ENCODE measurements at regions not wholly inside any gene's neighbourhood (a gene's known extent, or its start where the extent isn't known, plus 50 kb on each side); places are given as distances from the start of the nearest gene placed in this dataset.
"Not testable (repeated sequence)": the region's sequence is repeated elsewhere in the genome, so short reads cannot be mapped to it uniquely, and the experiment has no call there.

DNA sequence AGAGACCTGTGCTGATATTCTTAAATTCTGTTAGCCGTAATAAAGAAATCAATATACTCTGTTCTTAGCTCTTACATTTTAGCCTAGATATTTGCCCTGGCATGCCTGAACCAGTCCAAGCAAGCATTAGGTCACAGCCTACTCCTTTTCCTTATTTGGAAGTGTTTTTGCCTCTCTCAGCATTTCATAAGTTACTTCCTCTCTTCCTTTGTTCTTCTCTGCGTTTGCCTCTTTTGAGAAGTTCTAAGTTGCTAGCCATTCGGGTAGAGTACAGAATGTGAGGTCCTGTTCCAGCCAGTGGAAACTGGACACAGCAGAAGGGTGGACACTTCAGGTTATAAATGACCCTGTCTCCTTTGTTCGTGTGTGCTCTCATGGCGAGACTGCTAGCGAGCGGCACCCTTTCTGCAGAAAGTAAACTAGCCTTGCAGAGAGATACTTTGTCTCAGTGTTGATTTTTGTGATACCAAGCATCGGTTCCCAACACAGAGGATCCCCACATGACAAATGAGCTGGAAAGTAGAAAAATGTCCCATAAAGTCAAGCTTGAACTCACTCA lies 75.0 kb upstream of the FAM153A start:
- DNase-seq, result peak; percentile 0 to 17

DNA sequence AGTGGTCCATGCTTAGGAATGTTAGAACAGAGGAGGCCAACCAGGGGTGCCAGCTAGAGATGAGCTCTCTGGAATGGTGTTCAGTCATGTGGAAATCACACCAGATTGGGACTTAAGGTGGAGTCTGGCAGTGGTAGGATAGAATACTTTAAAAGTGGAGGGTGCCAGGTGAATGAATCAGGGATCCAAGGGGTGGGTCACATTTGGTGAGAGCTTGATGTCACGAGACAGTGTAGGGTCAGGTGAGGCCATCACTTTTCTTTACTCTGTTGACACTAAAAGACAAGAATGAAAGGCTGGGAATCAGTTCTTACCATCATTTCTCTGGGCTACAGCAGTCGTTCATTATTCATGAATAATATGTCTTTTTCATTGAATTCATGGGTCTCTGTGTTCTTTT lies 73.8 kb upstream of the FAM153A start:
- DNase-seq, result not testable (repeated sequence)

DNA sequence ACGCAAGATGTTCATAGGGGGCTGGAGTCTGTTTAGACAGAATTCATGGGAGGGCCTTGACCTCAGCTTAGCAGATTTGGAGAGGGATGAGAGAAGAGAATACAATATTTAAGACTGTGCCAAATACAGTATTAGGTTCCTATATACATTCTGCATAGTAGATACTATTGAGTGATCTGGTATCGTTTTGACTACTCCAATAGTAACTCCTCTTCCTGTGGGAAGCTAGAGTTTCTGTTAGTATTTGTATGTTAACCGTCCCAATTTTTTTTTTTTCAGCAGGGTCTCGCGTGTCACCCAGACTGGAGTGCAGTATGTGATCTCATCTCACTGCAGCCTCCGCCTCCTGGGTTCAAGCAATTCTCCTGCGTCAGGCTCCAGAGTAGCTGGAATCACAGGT lies 65.2 kb upstream of the FAM153A start:
- DNase-seq, result not testable (repeated sequence)

DNA sequence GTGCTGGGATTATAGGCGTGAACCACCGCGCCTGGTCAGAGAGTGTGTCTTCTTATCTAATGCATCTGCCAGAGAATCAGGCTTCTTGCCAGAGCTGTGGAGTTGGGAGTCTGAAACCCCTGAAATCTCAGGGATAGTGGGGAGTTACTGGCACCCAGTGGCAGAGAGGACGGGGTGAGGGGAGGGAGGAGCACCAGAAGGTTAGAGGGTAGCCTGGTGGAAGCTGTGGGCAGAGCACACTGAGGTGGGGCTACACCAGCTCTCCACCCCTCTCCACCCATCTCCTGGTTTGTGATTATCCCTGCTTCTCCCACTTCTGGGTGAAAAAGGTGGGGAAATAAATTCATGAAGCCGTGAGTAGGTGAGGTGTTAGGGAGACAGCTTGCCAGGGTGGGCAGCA lies 63.9 kb upstream of the FAM153A start:
- not testable (repeated sequence) for DNase-seq

DNA sequence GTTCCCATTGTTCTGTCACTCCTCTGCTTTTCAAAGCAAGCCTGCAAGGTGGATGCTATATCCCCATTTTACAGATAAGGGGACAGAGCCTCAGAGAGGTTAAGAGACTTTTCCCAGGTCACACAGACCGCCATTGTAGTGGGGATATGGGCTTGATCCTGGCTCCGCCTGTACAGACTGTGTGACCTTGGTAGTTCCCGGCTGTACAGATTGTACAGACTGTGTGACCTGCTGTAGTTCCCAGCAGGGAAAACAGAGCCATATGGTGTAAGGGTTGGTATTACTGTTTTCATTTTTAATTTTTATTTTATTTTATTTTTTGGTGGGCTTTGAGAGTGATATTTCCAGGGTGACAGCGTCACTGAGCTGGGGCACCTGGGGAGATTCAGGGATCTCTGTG lies 63.2 kb upstream of the FAM153A start:
- not testable (repeated sequence) for DNase-seq

DNA sequence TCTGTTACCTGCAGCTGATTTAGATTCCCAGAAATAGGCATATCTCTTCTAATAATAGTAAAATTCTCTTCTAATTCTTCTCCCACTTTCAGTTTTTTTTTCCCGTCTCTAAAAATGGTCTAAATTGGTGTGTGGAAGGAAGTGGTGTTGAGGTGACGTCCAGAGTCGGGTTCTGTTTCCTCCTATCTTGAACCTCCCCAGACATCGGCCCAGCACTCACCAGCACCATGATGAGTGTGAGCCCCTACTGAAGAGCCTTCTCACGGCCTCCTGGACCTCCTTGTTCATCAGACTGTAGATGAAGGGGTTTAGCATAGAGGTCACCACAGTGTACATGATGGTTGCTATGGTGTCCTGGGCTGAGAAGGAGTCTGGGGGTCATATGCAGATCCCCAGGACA lies 53.5 kb upstream of the FAM153A start:
- DNase-seq, result not testable (repeated sequence)
